H9 (cell line): ENCODE measurements at regions not wholly inside any gene's neighbourhood (a gene's known extent, or its start where the extent isn't known, plus 50 kb on each side); places are given as distances from the start of the nearest gene placed in this dataset.

Experiments used
- DNase-seq: peaks from one replicate; pipeline ENCODE4 v3.0.0-alpha.2; 2017
- H2AFZ ChIP-seq: one replicate; pipeline ENCODE4 v1.6.1; 2013; ENCODE audit warnings: mild to moderate bottlenecking, low read length, control low read depth, moderate library complexity
- H2AK5ac ChIP-seq: 2 replicates; pipeline ENCODE4 v1.6.1; 2013; ENCODE audit warnings: low read length, control low read depth, mixed read lengths; ENCODE audit not compliant: insufficient read length
- H2BK120ac ChIP-seq: one replicate; pipeline ENCODE4 v1.6.1; 2013; ENCODE audit warnings: low read depth, mild to moderate bottlenecking, low read length, control low read depth, inconsistent platforms; ENCODE audit not compliant: poor library complexity, severe bottlenecking
- H2BK12ac ChIP-seq: 2 replicates; pipeline ENCODE4 v1.6.1; 2013; ENCODE audit warnings: low read length, control low read depth, mixed read lengths, low read depth; ENCODE audit not compliant: insufficient read length
- H2BK15ac ChIP-seq: 2 replicates; pipeline ENCODE4 v1.6.1; 2013; ENCODE audit warnings: low read depth, low read length, control low read depth
- H2BK20ac ChIP-seq: one replicate; pipeline ENCODE4 v1.6.1; 2013; ENCODE audit warnings: low read depth, mild to moderate bottlenecking, low read length, control low read depth, inconsistent platforms; ENCODE audit not compliant: poor library complexity, severe bottlenecking
- H2BK5ac ChIP-seq: 2 replicates; pipeline ENCODE4 v1.6.1; 2013; ENCODE audit warnings: low read length, control low read depth, mixed read lengths; ENCODE audit not compliant: insufficient read length
- H3K14ac ChIP-seq: 2 replicates; pipeline ENCODE4 v1.6.1; 2013; ENCODE audit warnings: low read length, control low read depth; ENCODE audit not compliant: insufficient read depth
- H3K18ac ChIP-seq: 2 replicates; pipeline ENCODE4 v1.6.1; 2013; ENCODE audit warnings: low read depth, mild to moderate bottlenecking, mixed read lengths, low read length, control low read depth; ENCODE audit not compliant: insufficient read length
- H3K23ac ChIP-seq: 2 replicates; pipeline ENCODE4 v1.6.1; 2013; ENCODE audit warnings: low read length, control low read depth, mixed read lengths, low read depth; ENCODE audit not compliant: insufficient read length
- H3K23me2 ChIP-seq: 2 replicates; pipeline ENCODE4 v1.6.1; 2013; ENCODE audit warnings: low read depth, mild to moderate bottlenecking, mixed read lengths, low read length, control low read depth; ENCODE audit not compliant: insufficient read length, poor library complexity, severe bottlenecking
- H3K27ac ChIP-seq: 2 replicates; pipeline ENCODE4 v1.5.1; 2013; ENCODE audit warnings: low read length, control low read depth, mixed read lengths, low read depth; ENCODE audit not compliant: insufficient read length
- H3K27me3 ChIP-seq: 2 replicates; pipeline ENCODE4 v1.6.1; 2013; ENCODE audit warnings: low read length, control low read depth, inconsistent platforms; ENCODE audit not compliant: insufficient read depth
- H3K4ac ChIP-seq: 2 replicates; pipeline ENCODE4 v1.6.1; 2013; ENCODE audit warnings: low read depth, mild to moderate bottlenecking, control low read depth, inconsistent platforms, low read length, moderate library complexity
- H3K4me1 ChIP-seq: 2 replicates; pipeline ENCODE4 v1.6.1; 2013; ENCODE audit warnings: low read length, control low read depth, inconsistent platforms; ENCODE audit not compliant: insufficient read depth
- H3K4me2 ChIP-seq: 2 replicates; pipeline ENCODE4 v1.6.1; 2013; ENCODE audit warnings: low read length, control low read depth, mixed read lengths; ENCODE audit not compliant: insufficient read length, insufficient read depth
- H3K56ac ChIP-seq: 2 replicates; pipeline ENCODE4 v1.6.1; 2013; ENCODE audit warnings: low read depth, mild to moderate bottlenecking, mixed read lengths, low read length, control low read depth; ENCODE audit not compliant: insufficient read length
- H3K79me1 ChIP-seq: 2 replicates; pipeline ENCODE4 v1.6.1; 2013; ENCODE audit warnings: low read depth, mild to moderate bottlenecking, moderate library complexity, low read length, control low read depth, inconsistent platforms; ENCODE audit not compliant: insufficient read depth, poor library complexity, severe bottlenecking
- H3K79me2 ChIP-seq: 2 replicates; pipeline ENCODE4 v1.6.1; 2013; ENCODE audit warnings: low read length, control low read depth, inconsistent platforms; ENCODE audit not compliant: insufficient read depth
- H3K9ac ChIP-seq: 2 replicates; pipeline ENCODE4 v1.6.1; 2013; ENCODE audit warnings: low read length, control low read depth, mixed read lengths; ENCODE audit not compliant: insufficient read length; ENCODE audit errors: extremely low read depth
- H3K9me3 ChIP-seq: one replicate; pipeline ENCODE4 v1.6.1; 2013; ENCODE audit warnings: low read depth, low read length, inconsistent platforms; ENCODE audit not compliant: control insufficient read depth
- H3T11ph ChIP-seq: one replicate; pipeline ENCODE4 v1.6.1; 2013; ENCODE audit warnings: mild to moderate bottlenecking, low read length, control low read depth, inconsistent platforms
- H4K20me1 ChIP-seq: one replicate; pipeline ENCODE4 v1.6.1; 2013; ENCODE audit not compliant: control insufficient read depth, insufficient read length, insufficient read depth
- H4K5ac ChIP-seq: 2 replicates; pipeline ENCODE4 v1.6.1; 2013; ENCODE audit warnings: low read depth, mild to moderate bottlenecking, mixed read lengths, low read length, control low read depth; ENCODE audit not compliant: insufficient read length
- H4K8ac ChIP-seq: replicated peaks from 2 replicates; pipeline ENCODE4 v1.6.1; 2013; ENCODE audit warnings: low read length, control low read depth, mixed read lengths, low read depth; ENCODE audit not compliant: insufficient read length
- H4K91ac ChIP-seq: 2 replicates; pipeline ENCODE4 v1.6.1; 2013; ENCODE audit warnings: low read depth, mild to moderate bottlenecking, moderate library complexity, mixed read lengths, low read length, control low read depth; ENCODE audit not compliant: insufficient read length
- H3K27ac Mint-ChIP-seq, 3 experiments: 2 replicates in 2 of 3; 3 replicates in 1 of 3; pipeline ENCODE4 v1.8.0; 2020 to 2021; ENCODE audit warnings: mixed read lengths in 3 of 3, mild to moderate bottlenecking in 1 of 3, moderate library complexity in 1 of 3
- H3K27me3 Mint-ChIP-seq: 2 replicates; pipeline ENCODE4 v1.8.0; 2021; ENCODE audit warnings: low read depth, mild to moderate bottlenecking, moderate library complexity, mixed read lengths
- H3K36me3 Mint-ChIP-seq, 3 experiments: 2 replicates in 2 of 3; 3 replicates in 1 of 3; pipeline ENCODE4 v1.8.0; 2020 to 2021; ENCODE audit warnings: low read depth in 3 of 3, mixed read lengths in 3 of 3; ENCODE audit not compliant: insufficient read depth in 1 of 3
- H3K4me1 Mint-ChIP-seq, 2 experiments: 2 replicates each; pipeline ENCODE4 v1.8.0; 2020; ENCODE audit warnings: mixed read lengths in 2 of 2
- H3K4me3 Mint-ChIP-seq, 2 experiments: 2 replicates in 1 of 2; 3 replicates in 1 of 2; pipeline ENCODE4 v1.8.0; 2020 to 2021; ENCODE audit warnings: mild to moderate bottlenecking in 2 of 2, mixed read lengths in 2 of 2, moderate library complexity in 1 of 2
- H3K9me3 Mint-ChIP-seq, 2 experiments: 2 replicates in 1 of 2; 3 replicates in 1 of 2; pipeline ENCODE4 v1.8.0; 2020; ENCODE audit warnings: mild to moderate bottlenecking in 2 of 2, mixed read lengths in 2 of 2, moderate library complexity in 1 of 2
- CTCF ChIP-seq: fragments of 200-600 bp; sonication (generic); conservative IDR thresholded peaks from 3 replicates; pipeline ENCODE4 v1.8.0; 2021; ENCODE audit warnings: antibody characterized with exemption, mild to moderate bottlenecking
- WGBS: extraction: QIAGEN DNeasy Blood & Tissue Kit; methylation state at CpG from one replicate; pipeline ENCODE4 v1.1.7; 2013; ENCODE audit warnings: missing lambda C conversion rate, low lambda C conversion rate, mixed read lengths; ENCODE audit not compliant: insufficient read length; ENCODE audit errors: extremely low coverage; 5-methylcytosine and 5-hydroxymethylcytosine counted together

DNA sequence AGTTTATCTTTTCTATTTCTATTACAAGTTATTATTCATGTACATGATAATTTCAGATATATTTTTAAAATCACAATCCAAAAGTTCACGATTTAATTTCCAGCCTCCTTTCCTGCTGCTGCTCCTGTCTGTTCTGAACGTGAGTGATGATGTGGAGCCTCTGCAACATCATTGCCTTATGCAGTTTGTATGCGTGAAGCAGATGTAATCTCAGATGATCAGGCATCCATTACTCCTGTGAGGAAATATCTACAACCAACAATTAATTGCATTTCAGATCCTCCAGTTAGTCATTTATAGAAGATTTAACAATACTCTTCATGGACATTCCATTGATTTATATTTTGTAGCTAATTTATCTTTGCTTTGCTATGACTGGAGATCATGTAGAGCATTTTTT is 668.7 kb upstream of the EPHA5 start:
- no peaks in the 10 kb centered on the region for H3K4me1 ChIP-seq
- H4K20me1 ChIP-seq, result no peaks in the 10 kb centered on the region
- no peak overlapping the region for H3K4ac ChIP-seq
- WGBS, result no CpG with 5 or more reads among the region's 3 CpGs
- no peak overlapping the region for H3K27ac ChIP-seq
- no peak overlapping the region for H4K8ac ChIP-seq
- H2BK15ac ChIP-seq, result no peak overlapping the region
- H3K79me1 ChIP-seq, result no peaks in the 10 kb centered on the region
- H3K18ac ChIP-seq, result no peak overlapping the region
- no peak overlapping the region for H3K23ac ChIP-seq
- Mint-ChIP-seq H3K9me3 (peaks cover 4 to 5% of the 10 kb centered on the region in 2 experiments; a peak in 3 of 5 replicates), H3K4me3 (no peak overlapping the region), H3K36me3 (0 out of 7 replicates have a peak, but pooled peaks cover 0 to 1% (median 0%) of the 10 kb centered on the region in 3 experiments), H3K4me1 (no peaks in the 10 kb centered on the region), H3K27me3 (no peaks in the 10 kb centered on the region), H3K27ac (no peak overlapping the region)
- H3K4me2 ChIP-seq, result no peak overlapping the region
- H3K23me2 ChIP-seq, result no peaks in the 10 kb centered on the region
- no peak overlapping the region for H3T11ph ChIP-seq
- no peak overlapping the region for H2BK12ac ChIP-seq
- no peak overlapping the region for H3K14ac ChIP-seq
- no peak overlapping the region for H2BK5ac ChIP-seq
- no peak overlapping the region for H3K56ac ChIP-seq
- H2AFZ ChIP-seq, result no peak overlapping the region
- H4K5ac ChIP-seq, result no peak overlapping the region
- H2BK20ac ChIP-seq, result no peak overlapping the region
- H3K79me2 ChIP-seq, result no peaks in the 10 kb centered on the region
- no peak for TF ChIP-seq CTCF
- no peaks in the 10 kb centered on the region for H3K9me3 ChIP-seq
- no peak overlapping the region for H4K91ac ChIP-seq
- DNase-seq, result no peak
- no peak overlapping the region for H2BK120ac ChIP-seq
- no peaks in the 10 kb centered on the region for H3K27me3 ChIP-seq
- no peak overlapping the region for H2AK5ac ChIP-seq
- H3K9ac ChIP-seq, result no peak overlapping the region
